HEK293 (cell line): ENCODE measurements at regions not wholly inside any gene's neighbourhood (a gene's known extent, or its start where the extent isn't known, plus 50 kb on each side); places are given as distances from the start of the nearest gene placed in this dataset.

Experiments
- CTCF ChIA-PET: fragments of 350-600 bp; formaldehyde crosslinking; extraction: SDS; loops from one replicate; lab custom pipeline; 2021; ENCODE audit warnings: antibody characterized with exemption; lab: Yijun Ruan, JAX
- POLR2A ChIA-PET: fragments of 300-600 bp; formaldehyde crosslinking; extraction: SDS; loops from one replicate; lab custom pipeline; 2020; ENCODE audit warnings: antibody characterized with exemption, inconsistent platforms; lab: Yijun Ruan, JAX
- H3K27ac ChIP-seq: fragments of 200-500 bp; sonication (Bioruptor generic); 2 replicates; pipeline ENCODE4 v1.5.1; 2014; ENCODE audit warnings: low read depth, low read length, control low read depth, inconsistent platforms; ENCODE audit errors: extremely low read depth
- H3K36me3 ChIP-seq, 2 experiments: fragments of 200-500 bp in 1 of 2; sonication (Bioruptor generic) in 1 of 2; 1 replicate in 1 of 2; 2 replicates in 1 of 2; pipeline ENCODE4 v1.5.1; 2014 to 2017; ENCODE audit warnings: inconsistent platforms in 2 of 2, low read length in 2 of 2; ENCODE audit not compliant: control insufficient read depth in 2 of 2, insufficient read depth in 1 of 2
- H3K4me1 ChIP-seq: fragments of 200-500 bp; sonication (Bioruptor generic); 2 replicates; pipeline ENCODE4 v1.5.1; 2014; ENCODE audit warnings: mild to moderate bottlenecking, low read length, inconsistent platforms; ENCODE audit not compliant: control insufficient read depth, insufficient read depth
- H3K4me3 ChIP-seq: 2 replicates; pipeline ENCODE4 v1.5.1; 2011; ENCODE audit warnings: low read depth, mild to moderate bottlenecking, control low read depth, low read length, moderate library complexity
- H3K9me3 ChIP-seq: fragments of 200-500 bp; sonication (Bioruptor generic); 2 replicates; pipeline ENCODE4 v1.5.1; 2014; ENCODE audit warnings: low read depth, low read length, inconsistent platforms; ENCODE audit not compliant: control insufficient read depth, insufficient read depth
- SP3 ChIP-seq: fragments of 450-650 bp; formaldehyde crosslinking; IDR thresholded peaks from 2 replicates; pipeline ENCODE4 v1.5.1; 2016; ENCODE audit warnings: missing biosample characterization, missing genetic modification characterization
- ZBTB20 ChIP-seq: fragments of 450-650 bp; formaldehyde crosslinking; IDR thresholded peaks from 2 replicates; pipeline ENCODE4 v1.5.1; 2016; ENCODE audit warnings: missing biosample characterization, missing genetic modification characterization
- ZBTB8A ChIP-seq: fragments of 450-650 bp; formaldehyde crosslinking; IDR thresholded peaks from 2 replicates; pipeline ENCODE4 v1.5.1; 2016; ENCODE audit warnings: missing biosample characterization, missing genetic modification characterization
- ZNF138 ChIP-seq: fragments of 450-650 bp; formaldehyde crosslinking; IDR thresholded peaks from 2 replicates; pipeline ENCODE4 v1.5.1; 2016; ENCODE audit warnings: missing biosample characterization, missing genetic modification characterization, borderline replicate concordance
- ZNF211 ChIP-seq: fragments of 450-650 bp; formaldehyde crosslinking; IDR thresholded peaks from 2 replicates; pipeline ENCODE4 v1.5.1; 2016; ENCODE audit warnings: low read depth, missing biosample characterization, missing genetic modification characterization
- ZNF221 ChIP-seq: fragments of 450-650 bp; formaldehyde crosslinking; IDR thresholded peaks from 2 replicates; pipeline ENCODE4 v1.5.1; 2017; ENCODE audit warnings: missing biosample characterization, missing genetic modification characterization, borderline replicate concordance
- ZNF23 ChIP-seq: fragments of 450-650 bp; formaldehyde crosslinking; IDR thresholded peaks from 2 replicates; pipeline ENCODE4 v1.5.1; 2016; ENCODE audit warnings: missing biosample characterization, missing genetic modification characterization, borderline replicate concordance
- ZNF248 ChIP-seq: fragments of 450-650 bp; formaldehyde crosslinking; IDR thresholded peaks from 2 replicates; pipeline ENCODE4 v1.5.1; 2017; ENCODE audit warnings: missing biosample characterization, missing genetic modification characterization
- ZNF292 ChIP-seq: fragments of 450-650 bp; formaldehyde crosslinking; IDR thresholded peaks from 2 replicates; pipeline ENCODE4 v1.5.1; 2016; ENCODE audit warnings: low read depth, missing biosample characterization, missing genetic modification characterization, borderline replicate concordance
- ZNF341 ChIP-seq: fragments of 450-650 bp; formaldehyde crosslinking; IDR thresholded peaks from 2 replicates; pipeline ENCODE4; 2016; ENCODE audit warnings: low read depth, missing biosample characterization, missing genetic modification characterization
- ZNF544 ChIP-seq: fragments of 450-650 bp; formaldehyde crosslinking; IDR thresholded peaks from 2 replicates; pipeline ENCODE4 v1.5.0; 2017; ENCODE audit warnings: missing biosample characterization, missing genetic modification characterization
- ZNF548 ChIP-seq: fragments of 450-650 bp; formaldehyde crosslinking; IDR thresholded peaks from 2 replicates; pipeline ENCODE4 v1.5.1; 2016; ENCODE audit warnings: missing biosample characterization, missing genetic modification characterization
- ZNF596 ChIP-seq: fragments of 450-650 bp; IDR thresholded peaks from 2 replicates; pipeline ENCODE4 v1.5.0; 2018; ENCODE audit warnings: missing biosample characterization, mild to moderate bottlenecking, missing genetic modification characterization, moderate library complexity
- ZNF658 ChIP-seq: fragments of 450-650 bp; formaldehyde crosslinking; IDR thresholded peaks from 2 replicates; pipeline ENCODE4; 2016; ENCODE audit warnings: missing biosample characterization, missing genetic modification characterization
- ZNF830 ChIP-seq: fragments of 450-650 bp; IDR thresholded peaks from 2 replicates; pipeline ENCODE4 v1.5.0; 2018; ENCODE audit warnings: missing biosample characterization, missing genetic modification characterization, low read depth, mild to moderate bottlenecking, moderate library complexity
- TF ChIP-seq, protein P1 (sequence below): fragments of 450-650 bp; formaldehyde crosslinking; optimal IDR thresholded peaks from 2 replicates; pipeline ENCODE3; 2016; ENCODE audit warnings: missing biosample characterization, mild to moderate bottlenecking, missing genetic modification characterization
- TF ChIP-seq, protein P2 (sequence below): fragments of 450-650 bp; formaldehyde crosslinking; IDR thresholded peaks from 2 replicates; pipeline ENCODE4 v1.5.1; 2016; ENCODE audit warnings: missing biosample characterization, missing genetic modification characterization
- TF ChIP-seq, protein P3 (sequence below): fragments of 450-650 bp; IDR thresholded peaks from 2 replicates; pipeline ENCODE4 v1.5.1; 2018; ENCODE audit warnings: missing biosample characterization, missing genetic modification characterization
- TF ChIP-seq, protein P4 (sequence below): fragments of 450-650 bp; IDR thresholded peaks from 2 replicates; pipeline ENCODE4 v1.5.1; 2018; ENCODE audit warnings: missing biosample characterization, mild to moderate bottlenecking, missing genetic modification characterization
- TF ChIP-seq, protein P5 (sequence below): fragments of 450-650 bp; formaldehyde crosslinking; IDR thresholded peaks from 2 replicates; pipeline ENCODE4 v1.5.1; 2016; ENCODE audit warnings: missing biosample characterization, missing genetic modification characterization
- TF ChIP-seq, protein P6 (sequence below): fragments of 450-650 bp; formaldehyde crosslinking; IDR thresholded peaks from 2 replicates; pipeline ENCODE4 v1.5.1; 2016; ENCODE audit warnings: missing biosample characterization, missing genetic modification characterization
- TF ChIP-seq, protein P7 (sequence below): fragments of 450-650 bp; formaldehyde crosslinking; IDR thresholded peaks from 2 replicates; pipeline ENCODE4 v1.5.1; 2016; ENCODE audit warnings: missing biosample characterization, missing genetic modification characterization

DNA sequence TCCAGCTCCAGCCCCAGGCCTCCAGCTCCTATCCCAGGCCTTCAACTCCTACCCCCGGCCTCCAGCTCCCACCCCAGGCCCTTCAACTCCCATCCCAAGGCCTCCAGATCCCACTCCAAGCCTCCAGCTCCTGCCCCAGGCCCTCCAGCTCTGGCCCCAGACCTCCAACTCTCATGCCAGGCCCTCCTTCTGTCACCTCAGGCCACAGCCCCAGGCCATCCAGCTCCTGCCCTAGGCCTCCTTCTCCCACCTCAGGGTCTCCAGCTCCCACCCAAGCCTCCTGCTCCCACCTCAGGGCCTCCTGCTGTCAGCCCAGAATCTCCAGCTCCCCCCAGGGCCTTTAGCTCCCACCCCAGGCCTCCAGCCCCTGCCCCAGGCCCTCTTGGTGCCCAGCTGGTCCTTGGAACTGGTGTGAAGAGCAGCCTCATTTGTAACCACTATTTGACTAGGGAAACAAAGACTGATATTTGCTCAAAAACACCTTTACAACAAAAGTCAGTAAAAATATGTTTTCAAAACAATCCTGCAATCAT is 67.8 kb upstream of the SALL3 start (continued):
- TF ChIP-seq, protein P1, sequence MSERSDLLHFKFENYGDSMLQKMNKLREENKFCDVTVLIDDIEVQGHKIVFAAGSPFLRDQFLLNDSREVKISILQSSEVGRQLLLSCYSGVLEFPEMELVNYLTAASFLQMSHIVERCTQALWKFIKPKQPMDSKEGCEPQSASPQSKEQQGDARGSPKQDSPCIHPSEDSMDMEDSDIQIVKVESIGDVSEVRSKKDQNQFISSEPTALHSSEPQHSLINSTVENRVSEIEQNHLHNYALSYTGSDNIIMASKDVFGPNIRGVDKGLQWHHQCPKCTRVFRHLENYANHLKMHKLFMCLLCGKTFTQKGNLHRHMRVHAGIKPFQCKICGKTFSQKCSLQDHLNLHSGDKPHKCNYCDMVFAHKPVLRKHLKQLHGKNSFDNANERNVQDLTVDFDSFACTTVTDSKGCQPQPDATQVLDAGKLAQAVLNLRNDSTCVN (tag by site-specific recombination) = no peak
- TF ChIP-seq, protein P2, sequence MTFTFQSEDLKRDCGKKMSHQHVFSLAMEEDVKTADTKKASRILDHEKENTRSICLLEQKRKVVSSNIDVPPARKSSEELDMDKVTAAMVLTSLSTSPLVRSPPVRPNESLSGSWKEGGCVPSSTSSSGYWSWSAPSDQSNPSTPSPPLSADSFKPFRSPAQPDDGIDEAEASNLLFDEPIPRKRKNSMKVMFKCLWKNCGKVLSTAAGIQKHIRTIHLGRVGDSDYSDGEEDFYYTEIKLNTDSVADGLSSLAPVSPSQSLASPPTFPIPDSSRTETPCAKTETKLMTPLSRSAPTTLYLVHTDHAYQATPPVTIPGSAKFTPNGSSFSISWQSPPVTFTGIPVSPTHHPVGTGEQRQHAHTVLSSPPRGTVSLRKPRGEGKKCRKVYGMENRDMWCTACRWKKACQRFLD = no peak
- TF ChIP-seq, protein P3, sequence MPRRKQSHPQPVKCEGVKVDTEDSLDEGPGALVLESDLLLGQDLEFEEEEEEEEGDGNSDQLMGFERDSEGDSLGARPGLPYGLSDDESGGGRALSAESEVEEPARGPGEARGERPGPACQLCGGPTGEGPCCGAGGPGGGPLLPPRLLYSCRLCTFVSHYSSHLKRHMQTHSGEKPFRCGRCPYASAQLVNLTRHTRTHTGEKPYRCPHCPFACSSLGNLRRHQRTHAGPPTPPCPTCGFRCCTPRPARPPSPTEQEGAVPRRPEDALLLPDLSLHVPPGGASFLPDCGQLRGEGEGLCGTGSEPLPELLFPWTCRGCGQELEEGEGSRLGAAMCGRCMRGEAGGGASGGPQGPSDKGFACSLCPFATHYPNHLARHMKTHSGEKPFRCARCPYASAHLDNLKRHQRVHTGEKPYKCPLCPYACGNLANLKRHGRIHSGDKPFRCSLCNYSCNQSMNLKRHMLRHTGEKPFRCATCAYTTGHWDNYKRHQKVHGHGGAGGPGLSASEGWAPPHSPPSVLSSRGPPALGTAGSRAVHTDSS = no peak
- TF ChIP-seq ZNF292 (tag by site-specific recombination) (no peak), ZNF221 (tag by site-specific recombination) (no peak), ZNF830 (tag by site-specific recombination) (no peak), ZNF544 (tag by site-specific recombination) (no peak)

DNA sequence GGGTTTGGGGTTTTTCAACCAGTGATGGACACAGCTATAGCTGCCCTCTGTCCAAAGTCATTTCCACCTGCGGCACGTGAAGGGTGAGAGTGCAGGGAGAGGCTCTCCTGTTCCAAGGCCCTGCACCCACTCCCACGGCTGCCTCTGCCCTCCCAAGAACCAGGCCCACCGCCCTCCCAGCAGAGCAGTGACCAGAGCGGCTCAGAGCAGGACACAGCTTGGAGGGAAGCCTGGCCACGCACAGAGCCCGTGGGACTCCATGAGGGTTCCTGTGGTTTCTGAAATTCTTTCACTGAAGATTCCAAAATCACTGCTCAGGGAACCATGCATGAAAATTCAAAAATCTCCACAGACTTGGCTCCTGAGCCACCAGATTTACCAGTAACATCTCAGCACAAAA is 67.3 kb upstream of the SALL3 start:
- ChIA-PET CTCF (no interaction called here), POLR2A (no interaction called here)
- Histone ChIP-seq H3K4me3 (no peak overlapping the region), H3K27ac (no peak overlapping the region), H3K36me3 (no peaks in the 10 kb centered on the region), H3K9me3 (no peaks in the 10 kb centered on the region), H3K4me1 (no peaks in the 10 kb centered on the region)
- TF ChIP-seq ZBTB8A (tag by site-specific recombination) = no peak

DNA sequence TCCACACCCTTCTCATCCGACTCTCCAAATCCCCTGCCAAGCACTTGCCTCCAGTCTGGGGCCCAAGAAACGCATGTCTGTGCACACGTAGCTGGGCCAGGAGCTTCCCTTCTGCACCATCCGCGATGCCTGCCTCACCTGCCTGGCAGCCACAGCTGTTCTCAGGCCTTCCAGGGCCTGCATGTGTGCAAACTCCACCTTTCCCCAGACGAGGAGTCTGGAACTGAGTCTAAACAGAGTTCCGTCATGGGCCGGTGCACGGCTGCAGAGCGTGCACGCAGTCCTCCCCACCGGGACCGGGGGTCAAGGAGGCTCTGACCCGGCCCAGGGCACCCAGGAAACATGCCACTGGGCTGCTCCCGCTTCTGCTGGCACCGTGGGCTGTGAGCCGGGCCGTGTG is 66.8 kb upstream of the SALL3 start:
- ChIA-PET CTCF (no interaction called here), POLR2A (no interaction called here)
- Histone ChIP-seq H3K27ac (no peak overlapping the region), H3K36me3 (no peaks in the 10 kb centered on the region), H3K9me3 (no peaks in the 10 kb centered on the region), H3K4me3 (no peak overlapping the region), H3K4me1 (no peaks in the 10 kb centered on the region)
- TF ChIP-seq ZNF138 (no peak), ZNF341 (tag by site-specific recombination) (no peak), ZNF596 (tag by site-specific recombination) (no peak), ZNF548 (no peak), SP3 (tag by site-specific recombination) (no peak), ZNF248 (no peak), ZNF211 (tag by site-specific recombination) (no peak), ZNF23 (no peak), ZNF658 (tag by site-specific recombination) (no peak), ZBTB20 (no peak)
- TF ChIP-seq, protein P4, sequence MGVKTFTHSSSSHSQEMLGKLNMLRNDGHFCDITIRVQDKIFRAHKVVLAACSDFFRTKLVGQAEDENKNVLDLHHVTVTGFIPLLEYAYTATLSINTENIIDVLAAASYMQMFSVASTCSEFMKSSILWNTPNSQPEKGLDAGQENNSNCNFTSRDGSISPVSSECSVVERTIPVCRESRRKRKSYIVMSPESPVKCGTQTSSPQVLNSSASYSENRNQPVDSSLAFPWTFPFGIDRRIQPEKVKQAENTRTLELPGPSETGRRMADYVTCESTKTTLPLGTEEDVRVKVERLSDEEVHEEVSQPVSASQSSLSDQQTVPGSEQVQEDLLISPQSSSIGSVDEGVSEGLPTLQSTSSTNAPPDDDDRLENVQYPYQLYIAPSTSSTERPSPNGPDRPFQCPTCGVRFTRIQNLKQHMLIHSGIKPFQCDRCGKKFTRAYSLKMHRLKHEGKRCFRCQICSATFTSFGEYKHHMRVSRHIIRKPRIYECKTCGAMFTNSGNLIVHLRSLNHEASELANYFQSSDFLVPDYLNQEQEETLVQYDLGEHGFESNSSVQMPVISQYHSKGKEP (tag by site-specific recombination) = no peak
- TF ChIP-seq, protein P5, sequence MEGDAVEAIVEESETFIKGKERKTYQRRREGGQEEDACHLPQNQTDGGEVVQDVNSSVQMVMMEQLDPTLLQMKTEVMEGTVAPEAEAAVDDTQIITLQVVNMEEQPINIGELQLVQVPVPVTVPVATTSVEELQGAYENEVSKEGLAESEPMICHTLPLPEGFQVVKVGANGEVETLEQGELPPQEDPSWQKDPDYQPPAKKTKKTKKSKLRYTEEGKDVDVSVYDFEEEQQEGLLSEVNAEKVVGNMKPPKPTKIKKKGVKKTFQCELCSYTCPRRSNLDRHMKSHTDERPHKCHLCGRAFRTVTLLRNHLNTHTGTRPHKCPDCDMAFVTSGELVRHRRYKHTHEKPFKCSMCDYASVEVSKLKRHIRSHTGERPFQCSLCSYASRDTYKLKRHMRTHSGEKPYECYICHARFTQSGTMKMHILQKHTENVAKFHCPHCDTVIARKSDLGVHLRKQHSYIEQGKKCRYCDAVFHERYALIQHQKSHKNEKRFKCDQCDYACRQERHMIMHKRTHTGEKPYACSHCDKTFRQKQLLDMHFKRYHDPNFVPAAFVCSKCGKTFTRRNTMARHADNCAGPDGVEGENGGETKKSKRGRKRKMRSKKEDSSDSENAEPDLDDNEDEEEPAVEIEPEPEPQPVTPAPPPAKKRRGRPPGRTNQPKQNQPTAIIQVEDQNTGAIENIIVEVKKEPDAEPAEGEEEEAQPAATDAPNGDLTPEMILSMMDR (tag by site-specific recombination) = no peak
- TF ChIP-seq, protein P6, sequence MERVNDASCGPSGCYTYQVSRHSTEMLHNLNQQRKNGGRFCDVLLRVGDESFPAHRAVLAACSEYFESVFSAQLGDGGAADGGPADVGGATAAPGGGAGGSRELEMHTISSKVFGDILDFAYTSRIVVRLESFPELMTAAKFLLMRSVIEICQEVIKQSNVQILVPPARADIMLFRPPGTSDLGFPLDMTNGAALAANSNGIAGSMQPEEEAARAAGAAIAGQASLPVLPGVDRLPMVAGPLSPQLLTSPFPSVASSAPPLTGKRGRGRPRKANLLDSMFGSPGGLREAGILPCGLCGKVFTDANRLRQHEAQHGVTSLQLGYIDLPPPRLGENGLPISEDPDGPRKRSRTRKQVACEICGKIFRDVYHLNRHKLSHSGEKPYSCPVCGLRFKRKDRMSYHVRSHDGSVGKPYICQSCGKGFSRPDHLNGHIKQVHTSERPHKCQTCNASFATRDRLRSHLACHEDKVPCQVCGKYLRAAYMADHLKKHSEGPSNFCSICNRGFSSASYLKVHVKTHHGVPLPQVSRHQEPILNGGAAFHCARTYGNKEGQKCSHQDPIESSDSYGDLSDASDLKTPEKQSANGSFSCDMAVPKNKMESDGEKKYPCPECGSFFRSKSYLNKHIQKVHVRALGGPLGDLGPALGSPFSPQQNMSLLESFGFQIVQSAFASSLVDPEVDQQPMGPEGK = no peak
- TF ChIP-seq, protein P7, sequence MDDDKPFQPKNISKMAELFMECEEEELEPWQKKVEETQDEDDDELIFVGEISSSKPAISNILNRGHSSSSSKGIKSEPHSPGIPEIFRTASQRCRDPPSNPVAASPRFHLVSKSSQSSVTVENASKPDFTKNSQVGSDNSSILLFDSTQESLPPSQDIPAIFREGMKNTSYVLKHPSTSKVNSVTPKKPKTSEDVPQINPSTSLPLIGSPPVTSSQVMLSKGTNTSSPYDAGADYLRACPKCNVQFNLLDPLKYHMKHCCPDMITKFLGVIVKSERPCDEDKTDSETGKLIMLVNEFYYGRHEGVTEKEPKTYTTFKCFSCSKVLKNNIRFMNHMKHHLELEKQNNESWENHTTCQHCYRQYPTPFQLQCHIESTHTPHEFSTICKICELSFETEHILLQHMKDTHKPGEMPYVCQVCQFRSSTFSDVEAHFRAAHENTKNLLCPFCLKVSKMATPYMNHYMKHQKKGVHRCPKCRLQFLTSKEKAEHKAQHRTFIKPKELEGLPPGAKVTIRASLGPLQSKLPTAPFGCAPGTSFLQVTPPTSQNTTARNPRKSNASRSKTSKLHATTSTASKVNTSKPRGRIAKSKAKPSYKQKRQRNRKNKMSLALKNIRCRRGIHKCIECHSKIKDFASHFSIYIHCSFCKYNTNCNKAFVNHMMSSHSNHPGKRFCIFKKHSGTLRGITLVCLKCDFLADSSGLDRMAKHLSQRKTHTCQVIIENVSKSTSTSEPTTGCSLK (tag by site-specific recombination) = no peak
